Rectal smooth muscle tissue (tissue), 1 donor: ENCODE measurements at regions not wholly inside any gene's neighbourhood (a gene's known extent, or its start where the extent isn't known, plus 50 kb on each side); places are given as distances from the start of the nearest gene placed in this dataset.
"Not testable (repeated sequence)": the region's sequence is repeated elsewhere in the genome, so short reads cannot be mapped to it uniquely, and the experiment has no call there.

Experiments
- H3K27ac ChIP-seq: one replicate; pipeline ENCODE4 v1.7.0; 2013; ENCODE audit warnings: low read depth, low read length, inconsistent platforms
- H3K27me3 ChIP-seq: one replicate; pipeline ENCODE4 v1.7.0; 2013; ENCODE audit warnings: low read length; ENCODE audit not compliant: control insufficient read depth, insufficient read depth
- H3K36me3 ChIP-seq: one replicate; pipeline ENCODE4 v1.7.0; 2013; ENCODE audit warnings: low read length; ENCODE audit not compliant: control insufficient read depth, insufficient read depth
- H3K4me1 ChIP-seq: one replicate; pipeline ENCODE4 v1.7.0; 2013; ENCODE audit warnings: low read length; ENCODE audit not compliant: control insufficient read depth, insufficient read depth
- H3K4me3 ChIP-seq: one replicate; pipeline ENCODE4 v1.7.0; 2013; ENCODE audit warnings: low read length
- H3K9ac ChIP-seq: one replicate; pipeline ENCODE4 v1.7.0; 2013; ENCODE audit warnings: low read length

DNA sequence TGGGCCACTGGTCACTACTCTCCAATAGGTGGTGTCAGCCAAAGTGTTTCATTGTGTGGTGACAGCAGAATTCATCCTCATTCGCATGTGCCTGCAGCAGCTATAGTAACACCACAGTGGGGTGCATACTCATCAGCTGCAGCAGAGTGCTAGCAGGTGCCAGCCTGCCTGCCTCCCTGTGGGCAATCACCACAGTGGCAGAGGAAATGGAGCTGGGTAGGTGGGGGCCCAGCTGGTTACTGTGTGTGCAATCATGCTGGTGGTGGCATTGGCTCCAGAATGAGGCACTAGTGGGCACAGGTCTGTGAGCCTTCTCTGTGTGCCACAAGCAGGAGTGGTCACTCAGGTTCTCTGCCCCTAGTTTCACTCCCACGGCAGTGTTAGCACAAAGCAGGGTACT is 579.2 kb downstream of the PTPRC start:
- Histone ChIP-seq H3K9ac (no peak overlapping the region), H3K27ac (no peak overlapping the region), H3K36me3 (no peaks in the 10 kb centered on the region), H3K4me3 (no peak overlapping the region), H3K4me1 (no peaks in the 10 kb centered on the region), H3K27me3 (no peaks in the 10 kb centered on the region)

GRCh38 chr1:199218533-199218932 is 579.7 kb downstream of the PTPRC start:
- Histone ChIP-seq H3K36me3 (no peaks in the 10 kb centered on the region), H3K9ac (no peak overlapping the region), H3K4me1 (no peaks in the 10 kb centered on the region), H3K27ac (no peak overlapping the region), H3K4me3 (no peak overlapping the region), H3K27me3 (no peaks in the 10 kb centered on the region)

DNA sequence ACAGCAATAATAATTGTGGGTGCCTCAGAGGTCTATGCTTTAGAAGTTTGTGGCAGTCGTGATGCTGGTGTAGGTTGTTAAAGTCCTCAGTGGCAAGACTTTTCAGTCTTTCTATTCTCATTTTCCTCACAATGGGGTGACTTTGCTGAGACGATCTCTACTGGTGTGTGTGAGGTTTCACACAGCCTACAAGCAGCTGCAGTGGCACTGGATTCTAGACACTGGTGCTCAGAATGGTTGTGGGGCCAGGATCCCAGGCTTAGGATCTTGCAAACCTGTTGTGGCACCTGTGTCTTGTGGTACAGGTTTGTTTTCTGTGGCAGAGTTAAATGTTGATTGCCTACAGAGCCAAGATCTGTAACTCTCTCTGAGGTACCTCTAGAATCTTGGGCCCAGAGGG is 581.2 kb downstream of the PTPRC start:
- H3K27me3 ChIP-seq, result no peaks in the 10 kb centered on the region
- no peak overlapping the region for H3K27ac ChIP-seq
- H3K36me3 ChIP-seq, result no peaks in the 10 kb centered on the region
- H3K4me3 ChIP-seq, result no peak overlapping the region
- H3K9ac ChIP-seq, result no peak overlapping the region
- H3K4me1 ChIP-seq, result no peaks in the 10 kb centered on the region

DNA sequence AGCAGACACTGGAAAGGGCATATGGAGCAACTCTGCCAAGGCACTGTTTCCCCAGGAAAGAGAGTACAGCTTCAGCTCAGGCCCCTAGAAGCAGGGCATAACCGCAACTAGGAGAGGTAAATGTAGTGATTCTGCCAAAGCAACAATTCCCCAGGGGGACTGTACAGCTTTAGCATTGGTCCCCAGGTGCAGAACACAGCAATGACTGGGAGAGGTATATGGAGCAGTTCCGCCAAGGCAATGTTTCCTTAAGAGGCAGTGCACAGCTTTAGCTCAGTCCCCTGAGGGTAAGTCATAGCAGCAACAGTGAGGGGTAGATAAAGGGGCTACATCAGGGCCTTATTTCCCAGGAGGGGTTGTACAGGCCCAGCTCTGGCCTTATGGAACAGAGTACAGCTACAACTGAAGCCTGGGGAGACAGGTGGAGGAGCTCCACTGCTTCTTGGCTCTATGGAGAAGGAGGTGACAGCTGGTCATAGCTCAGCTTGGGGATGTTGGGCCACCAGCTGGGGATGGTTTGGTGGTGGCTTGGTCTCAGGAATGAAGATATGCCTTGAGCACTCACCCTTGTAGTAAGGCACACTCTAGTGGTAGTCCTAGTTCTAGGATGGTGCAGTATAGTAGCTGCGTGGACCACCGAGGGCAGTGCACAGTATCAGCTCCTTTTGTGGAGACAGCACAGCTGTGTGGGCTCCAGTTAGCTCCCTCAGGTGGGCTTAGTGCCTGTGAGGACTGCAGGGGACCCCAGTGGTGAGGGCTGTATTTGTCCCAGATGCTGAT is 582.7 kb downstream of the PTPRC start:
- no peaks in the 10 kb centered on the region for H3K36me3 ChIP-seq
- H3K4me3 ChIP-seq, result no peak overlapping the region
- H3K9ac ChIP-seq, result no peak overlapping the region
- H3K4me1 ChIP-seq, result no peaks in the 10 kb centered on the region
- H3K27ac ChIP-seq, result no peak overlapping the region
- no peaks in the 10 kb centered on the region for H3K27me3 ChIP-seq

DNA sequence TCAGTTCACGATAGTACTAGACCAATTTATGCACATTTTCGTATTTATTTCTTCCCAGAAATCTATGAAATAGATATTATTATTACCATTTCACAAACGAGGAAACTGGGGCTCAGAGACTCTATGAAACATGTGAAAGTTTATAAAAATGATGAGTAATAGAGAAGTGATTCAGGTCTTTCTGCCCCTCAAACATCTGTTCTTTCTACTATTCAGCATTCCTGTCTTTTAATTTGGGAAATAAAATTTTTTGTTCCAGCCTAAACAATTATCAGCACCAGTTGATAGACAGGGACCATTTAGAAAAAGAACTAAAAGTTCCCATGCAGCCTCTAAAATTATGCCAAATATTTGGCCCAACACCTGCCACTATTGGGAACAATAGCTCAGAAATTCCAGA is 585.1 kb downstream of the PTPRC start:
- Histone ChIP-seq H3K27ac (no peak overlapping the region), H3K27me3 (no peaks in the 10 kb centered on the region), H3K4me3 (no peak overlapping the region), H3K9ac (no peak overlapping the region), H3K4me1 (no peaks in the 10 kb centered on the region), H3K36me3 (no peaks in the 10 kb centered on the region)

DNA sequence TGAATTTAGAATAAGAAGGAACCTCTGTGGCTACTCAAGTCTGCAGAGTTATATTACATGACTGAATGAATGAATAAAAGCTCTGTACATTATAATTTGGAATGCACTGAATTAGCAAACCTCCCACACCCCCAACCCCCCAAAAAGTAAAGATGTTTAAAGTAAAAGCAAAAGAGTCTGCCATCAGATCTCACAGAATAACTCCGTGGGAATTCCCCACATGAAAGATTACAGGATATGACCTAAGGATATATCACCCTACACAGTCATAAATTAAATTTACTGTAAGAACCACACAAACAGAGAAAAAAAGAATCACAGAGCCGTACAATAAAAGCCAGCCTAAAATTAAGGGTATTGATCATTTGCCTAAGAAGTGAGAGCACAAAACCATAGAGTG is 587.3 kb downstream of the PTPRC start:
- Histone ChIP-seq H3K4me1 (no peaks in the 10 kb centered on the region), H3K4me3 (no peak overlapping the region), H3K27me3 (no peaks in the 10 kb centered on the region), H3K36me3 (no peaks in the 10 kb centered on the region), H3K27ac (no peak overlapping the region), H3K9ac (no peak overlapping the region)

DNA sequence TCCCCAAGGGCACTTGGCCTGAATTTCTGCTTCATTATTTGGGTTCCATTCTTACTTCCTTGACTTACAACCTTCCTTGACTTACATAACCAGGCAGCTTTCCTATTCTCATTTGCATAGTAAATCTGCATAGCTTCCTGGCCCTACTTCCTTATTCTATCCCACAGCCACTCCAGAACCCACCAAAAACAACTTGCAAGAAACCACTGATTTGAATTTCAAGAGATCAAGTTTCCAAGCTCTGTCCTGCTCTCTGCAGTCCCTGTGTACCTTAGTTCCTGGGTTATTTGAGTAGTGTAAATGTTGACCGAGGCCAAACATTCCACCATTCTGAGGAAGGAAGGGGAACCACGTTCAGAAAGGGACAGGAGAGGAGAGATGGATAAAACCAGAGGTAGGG is 603.3 kb downstream of the PTPRC start:
- H3K27ac ChIP-seq, result no peak overlapping the region
- H3K27me3 ChIP-seq, result no peaks in the 10 kb centered on the region
- H3K4me1 ChIP-seq, result no peaks in the 10 kb centered on the region
- H3K4me3 ChIP-seq, result no peak overlapping the region
- no peak overlapping the region for H3K9ac ChIP-seq
- H3K36me3 ChIP-seq, result no peaks in the 10 kb centered on the region

DNA sequence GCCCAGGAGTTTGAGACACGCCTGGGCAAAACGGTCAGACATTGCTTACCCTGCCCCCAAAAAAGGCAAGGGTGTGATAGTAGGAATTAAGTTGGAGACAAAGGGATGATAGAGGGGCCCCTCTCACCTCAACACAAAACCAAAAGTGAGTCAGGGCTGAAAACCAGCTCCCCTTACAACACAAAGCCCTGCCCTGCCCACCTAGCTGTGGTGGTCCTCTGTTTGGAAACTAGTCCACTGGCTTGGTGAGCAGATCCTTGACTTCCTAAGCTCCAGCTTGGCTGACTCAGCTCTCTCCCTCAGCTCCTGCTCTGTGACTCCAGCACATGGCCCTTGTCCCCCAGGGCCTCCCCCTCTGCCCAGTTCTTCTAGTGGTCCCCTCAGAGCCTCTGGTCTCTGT is 603.8 kb downstream of the PTPRC start:
- H3K9ac ChIP-seq, result no peak overlapping the region
- H3K4me1 ChIP-seq, result no peaks in the 10 kb centered on the region
- no peaks in the 10 kb centered on the region for H3K36me3 ChIP-seq
- no peak overlapping the region for H3K27ac ChIP-seq
- no peak overlapping the region for H3K4me3 ChIP-seq
- H3K27me3 ChIP-seq, result no peaks in the 10 kb centered on the region

- H3K4me1 ChIP-seq, result no peaks in the 10 kb centered on the region
- no peaks in the 10 kb centered on the region for H3K36me3 ChIP-seq
- H3K27me3 ChIP-seq, result no peaks in the 10 kb centered on the region
- no peak overlapping the region for H3K4me3 ChIP-seq
- H3K27ac ChIP-seq, result no peak overlapping the region
- H3K9ac ChIP-seq, result no peak overlapping the region
Measured at GRCh38 chr1:199243423-199244061, 604.7 kb downstream of the PTPRC start.

DNA sequence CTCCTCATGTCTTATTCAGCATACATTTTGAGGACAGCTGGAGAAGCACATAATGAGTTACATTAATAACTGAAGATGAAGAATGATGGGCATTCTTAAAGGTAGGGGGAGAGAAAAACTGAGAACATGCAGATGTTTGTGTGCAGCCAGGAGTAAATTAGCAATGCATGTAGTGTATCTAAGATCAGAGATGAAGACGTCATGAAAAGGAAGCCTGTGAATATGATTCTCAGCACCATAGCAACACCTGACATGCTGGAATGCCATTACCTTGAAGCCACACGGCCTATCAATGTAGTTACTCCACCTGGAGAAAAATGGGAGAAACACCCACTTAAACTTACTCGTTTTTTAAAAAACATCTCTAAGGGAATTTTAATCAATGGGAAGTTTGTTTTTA is 607.1 kb downstream of the PTPRC start:
- H3K4me1 ChIP-seq, result no peaks in the 10 kb centered on the region
- no peak overlapping the region for H3K9ac ChIP-seq
- H3K36me3 ChIP-seq, result no peaks in the 10 kb centered on the region
- no peak overlapping the region for H3K27ac ChIP-seq
- no peaks in the 10 kb centered on the region for H3K27me3 ChIP-seq
- no peak overlapping the region for H3K4me3 ChIP-seq

DNA sequence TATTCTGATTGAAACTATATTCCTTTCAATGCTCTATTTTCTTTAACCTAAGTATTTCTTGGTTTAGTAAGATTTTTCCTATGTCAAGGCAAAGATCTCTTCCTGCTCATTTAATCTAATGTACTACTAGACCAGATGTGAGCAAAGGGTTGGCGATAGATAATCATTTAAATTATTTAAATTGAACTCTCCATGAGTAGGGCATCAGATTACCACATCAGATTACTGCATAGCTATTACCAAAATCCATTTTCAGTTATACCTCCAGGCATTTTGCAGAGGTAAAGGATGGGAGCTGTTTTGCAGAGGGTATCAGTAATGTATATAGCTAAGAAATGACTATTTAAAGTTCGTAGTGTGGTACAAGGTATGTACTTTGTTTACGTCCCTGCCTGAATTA is 607.9 kb downstream of the PTPRC start:
- Histone ChIP-seq H3K9ac (no peak overlapping the region), H3K4me1 (no peaks in the 10 kb centered on the region), H3K27ac (no peak overlapping the region), H3K36me3 (no peaks in the 10 kb centered on the region), H3K4me3 (no peak overlapping the region), H3K27me3 (no peaks in the 10 kb centered on the region)

GRCh38 chr1:199247891-199248290 is 609.1 kb downstream of the PTPRC start:
- Histone ChIP-seq H3K9ac (no peak overlapping the region), H3K27ac (no peak overlapping the region), H3K27me3 (no peaks in the 10 kb centered on the region), H3K36me3 (no peaks in the 10 kb centered on the region), H3K4me3 (no peak overlapping the region), H3K4me1 (no peaks in the 10 kb centered on the region)

DNA sequence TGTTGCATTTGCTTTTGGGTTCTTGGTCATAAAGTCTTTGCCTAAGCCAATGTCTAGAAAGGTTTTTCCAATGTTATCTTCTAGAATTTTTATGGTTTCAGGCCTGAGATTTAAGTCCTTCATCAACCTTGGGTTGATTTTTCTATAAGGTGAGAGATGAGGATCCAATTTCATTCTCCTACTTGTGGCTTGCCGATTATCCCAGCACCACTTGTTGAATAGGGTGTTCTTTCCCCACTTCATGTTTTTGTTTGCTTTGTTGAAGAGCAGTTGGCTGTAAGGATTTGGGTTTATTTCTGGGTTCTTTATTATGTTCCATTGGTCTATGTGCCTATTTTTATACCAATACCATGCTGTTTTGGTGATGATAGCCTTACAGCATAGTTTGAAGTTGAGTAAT is 615.2 kb downstream of the PTPRC start:
- not testable (repeated sequence) for H3K4me3 ChIP-seq, H3K4me1 ChIP-seq, H3K36me3 ChIP-seq, H3K9ac ChIP-seq, H3K27ac ChIP-seq, H3K27me3 ChIP-seq
